Nephron progenitor cell (in vitro differentiated cells): ENCODE measurements at regions not wholly inside any gene's neighbourhood (a gene's known extent, or its start where the extent isn't known, plus 50 kb on each side); places are given as distances from the start of the nearest gene placed in this dataset.
"Not testable (repeated sequence)": the region's sequence is repeated elsewhere in the genome, so short reads cannot be mapped to it uniquely, and the experiment has no call there.

ENCODE experiments used
- DNase-seq: peaks from one replicate; pipeline ENCODE4 v3.0.0; 2021
- H3K27ac Mint-ChIP-seq: 2 replicates; pipeline ENCODE4 v1.8.0; 2021; ENCODE audit warnings: mild to moderate bottlenecking, moderate library complexity, mixed read lengths
- H3K27me3 Mint-ChIP-seq: 2 replicates; pipeline ENCODE4 v1.8.0; 2021; ENCODE audit warnings: mild to moderate bottlenecking, low read depth, mixed read lengths; ENCODE audit not compliant: poor library complexity
- H3K36me3 Mint-ChIP-seq: 2 replicates; pipeline ENCODE4 v1.8.0; 2021; ENCODE audit warnings: low read depth, mixed read lengths
- H3K4me1 Mint-ChIP-seq: 2 replicates; pipeline ENCODE4 v1.8.0; 2021; ENCODE audit warnings: mixed read lengths
- H3K4me3 Mint-ChIP-seq: 2 replicates; pipeline ENCODE4 v1.8.0; 2021; ENCODE audit warnings: mild to moderate bottlenecking, moderate library complexity, mixed read lengths
- H3K9me3 Mint-ChIP-seq: 2 replicates; pipeline ENCODE4 v1.8.0; 2021; ENCODE audit warnings: mild to moderate bottlenecking, moderate library complexity, mixed read lengths
- CTCF ChIP-seq: fragments of 200-600 bp; sonication (generic); IDR thresholded peaks from 2 replicates; pipeline ENCODE4 v1.5.0; 2021; ENCODE audit warnings: antibody characterized with exemption

- H3K9me3 Mint-ChIP-seq = peaks cover under 1% of the 10 kb centered on the region
- H3K27ac Mint-ChIP-seq = no peak overlapping the region
- H3K36me3 Mint-ChIP-seq = no peaks in the 10 kb centered on the region
- no peak for DNase-seq
- TF ChIP-seq CTCF = no peak
- no peaks in the 10 kb centered on the region for H3K4me1 Mint-ChIP-seq
- no peaks in the 10 kb centered on the region for H3K27me3 Mint-ChIP-seq
- H3K4me3 Mint-ChIP-seq = no peak overlapping the region
These were observed 124.1 kb upstream of the XIRP2 start for GRCh38 chr2:166764216-166764615.

- DNase-seq = no peak
- H3K4me1 Mint-ChIP-seq = no peaks in the 10 kb centered on the region
- no peak overlapping the region for H3K27ac Mint-ChIP-seq
- H3K27me3 Mint-ChIP-seq = no peaks in the 10 kb centered on the region
- no peak overlapping the region for H3K4me3 Mint-ChIP-seq
- no peak for TF ChIP-seq CTCF
- H3K36me3 Mint-ChIP-seq = no peaks in the 10 kb centered on the region
- H3K9me3 Mint-ChIP-seq = no peaks in the 10 kb centered on the region
These were observed 125.5 kb upstream of the XIRP2 start for GRCh38 chr2:166762746-166763145.

GRCh38 chr2:166758956-166759355, 129.3 kb upstream of the XIRP2 start:
- DNase-seq = no peak
- H3K27ac Mint-ChIP-seq = no peak overlapping the region
- no peak for TF ChIP-seq CTCF
- H3K27me3 Mint-ChIP-seq = no peaks in the 10 kb centered on the region
- H3K36me3 Mint-ChIP-seq = no peaks in the 10 kb centered on the region
- no peaks in the 10 kb centered on the region for H3K4me1 Mint-ChIP-seq
- H3K9me3 Mint-ChIP-seq = no peaks in the 10 kb centered on the region
- no peak overlapping the region for H3K4me3 Mint-ChIP-seq

GRCh38 chr2:166750624-166751023, 137.7 kb upstream of the XIRP2 start:
- no peak overlapping the region for H3K27ac Mint-ChIP-seq

GRCh38 chr2:166744117-166744516, 144.2 kb upstream of the XIRP2 start:
- H3K27ac Mint-ChIP-seq, H3K36me3 Mint-ChIP-seq, H3K4me1 Mint-ChIP-seq, H3K27me3 Mint-ChIP-seq, DNase-seq, H3K4me3 Mint-ChIP-seq: not testable (repeated sequence)
- H3K9me3 Mint-ChIP-seq = peaks cover 68% of the 10 kb centered on the region

More at GRCh38 chr2:166750624-166751023, 137.7 kb upstream of the XIRP2 start:
- TF ChIP-seq CTCF = no peak
- no peak for DNase-seq
- no peaks in the 10 kb centered on the region for H3K27me3 Mint-ChIP-seq
- no peak overlapping the region for H3K4me3 Mint-ChIP-seq
- peaks cover 8% of the 10 kb centered on the region for H3K9me3 Mint-ChIP-seq
- no peaks in the 10 kb centered on the region for H3K4me1 Mint-ChIP-seq
- H3K36me3 Mint-ChIP-seq = no peaks in the 10 kb centered on the region

- H3K4me3 Mint-ChIP-seq, H3K27ac Mint-ChIP-seq, H3K36me3 Mint-ChIP-seq, H3K4me1 Mint-ChIP-seq, H3K27me3 Mint-ChIP-seq: not testable (repeated sequence)
- peak; percentile 3 for DNase-seq
- H3K9me3 Mint-ChIP-seq = peaks cover 72% of the 10 kb centered on the region
These were observed 144.8 kb upstream of the XIRP2 start for GRCh38 chr2:166743482-166743881.

- no peak overlapping the region for H3K27ac Mint-ChIP-seq
- H3K9me3 Mint-ChIP-seq = peaks cover 6% of the 10 kb centered on the region
- H3K36me3 Mint-ChIP-seq = no peaks in the 10 kb centered on the region
- no peak overlapping the region for H3K4me3 Mint-ChIP-seq
- H3K27me3 Mint-ChIP-seq = no peaks in the 10 kb centered on the region
- TF ChIP-seq CTCF = no peak
- no peak for DNase-seq
- H3K4me1 Mint-ChIP-seq = no peaks in the 10 kb centered on the region
These were observed 161.2 kb upstream of the XIRP2 start for GRCh38 chr2:166727095-166727494.
